ENCODE measurements at regions not wholly inside any gene's neighbourhood (a gene's known extent, or its start where the extent isn't known, plus 50 kb on each side); places are given as distances from the start of the nearest gene placed in this dataset.

GRCh38 chr6:87869064-87869905 is 167.3 kb upstream of the AKIRIN2 start:
- TF ChIP-seq CTCF (IDR thresholded peaks at IDR 0.05) (no peak), POLR2A (IDR thresholded peaks at IDR 0.05) (no peak)

Data from ovary (tissue), 3 donors.